Hematopoietic multipotent progenitor cell treated with erythropoietin and hydrocortisone succinate and interleukin-3 and kit ligand, for 6 days (in vitro differentiated cells): ENCODE measurements at regions not wholly inside any gene's neighbourhood (a gene's known extent, or its start where the extent isn't known, plus 50 kb on each side); places are given as distances from the start of the nearest gene placed in this dataset.

Source experiments
- DNase-seq: peaks from one replicate; pipeline ENCODE4 v3.0.0-alpha.2; 2015

DNA sequence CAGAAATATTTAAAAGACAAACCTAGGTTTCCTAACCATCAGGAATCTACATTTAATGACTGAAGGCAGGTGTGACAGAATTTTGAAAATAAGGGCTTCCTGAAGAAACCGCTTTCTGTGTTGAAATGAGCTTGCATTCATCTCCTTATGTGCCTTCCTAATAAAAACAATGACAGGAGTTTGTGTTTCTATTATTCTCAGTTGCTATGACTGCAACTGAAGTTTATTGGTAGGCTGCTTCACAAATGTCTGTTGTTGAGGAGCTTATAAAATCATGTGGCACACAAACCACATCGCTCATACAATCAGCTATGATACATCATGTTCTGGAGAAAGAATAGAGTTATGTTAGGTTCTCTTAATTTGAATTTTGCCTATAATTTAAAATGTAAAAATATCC, 362.7 kb upstream of the SLC8A1 start:
- DNase-seq, result no peak

DNA sequence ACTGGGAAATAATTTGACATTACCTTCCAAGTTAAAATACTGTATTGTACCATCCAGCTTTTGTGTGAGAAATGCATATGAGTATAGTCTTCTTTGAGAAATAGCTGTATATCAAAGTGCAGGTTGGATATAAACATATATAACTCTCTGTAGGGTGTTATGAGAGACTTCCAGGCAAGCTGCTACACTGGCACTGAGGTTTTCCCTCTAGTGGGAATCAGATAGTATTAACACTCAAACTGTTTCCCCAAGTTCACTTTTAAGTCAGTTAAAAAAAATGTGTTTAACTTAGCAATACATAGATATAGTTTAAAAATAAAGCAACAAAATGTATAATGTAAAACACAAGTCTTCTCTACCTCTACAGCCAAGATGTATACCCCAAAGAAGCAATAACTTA, 368.4 kb upstream of the SLC8A1 start:
- no peak for DNase-seq

DNA sequence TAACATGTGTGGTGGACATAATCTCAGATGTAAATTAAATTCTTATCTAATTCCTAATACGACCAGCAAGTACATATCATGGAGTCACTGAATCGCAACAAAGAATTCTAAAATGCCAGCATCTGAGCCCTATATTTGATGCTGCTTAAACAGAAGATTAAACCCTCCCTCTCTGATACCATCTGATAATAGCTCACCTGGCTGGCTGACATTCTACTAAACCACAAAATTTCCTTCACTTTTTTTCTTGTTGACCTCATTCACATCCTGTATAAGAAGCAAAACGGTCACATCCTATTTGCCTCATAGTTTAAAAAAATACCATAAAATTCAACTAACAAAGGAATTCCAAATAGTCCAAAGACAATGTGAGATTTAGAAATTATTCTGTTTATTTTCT, 371.6 kb upstream of the SLC8A1 start:
- DNase-seq, result no peak

DNA sequence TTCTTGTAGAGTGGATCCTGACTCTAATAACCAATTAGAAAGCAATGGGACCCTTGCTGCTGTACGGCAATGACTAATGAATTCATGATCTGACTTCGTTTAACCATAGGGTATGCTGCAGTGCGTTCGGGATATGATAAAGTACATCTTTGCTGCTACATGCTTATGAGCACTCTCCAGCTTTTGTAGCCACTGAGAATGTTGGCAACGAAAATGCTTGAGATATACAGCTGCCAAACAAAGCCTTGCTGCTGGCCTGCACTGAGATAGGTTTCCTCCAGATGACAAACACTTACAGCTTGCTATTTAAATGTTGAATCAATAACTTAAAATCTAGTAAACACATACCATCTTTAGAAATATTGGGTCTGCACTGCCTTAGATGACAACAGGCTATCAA, 372.4 kb upstream of the SLC8A1 start:
- no peak for DNase-seq

DNA sequence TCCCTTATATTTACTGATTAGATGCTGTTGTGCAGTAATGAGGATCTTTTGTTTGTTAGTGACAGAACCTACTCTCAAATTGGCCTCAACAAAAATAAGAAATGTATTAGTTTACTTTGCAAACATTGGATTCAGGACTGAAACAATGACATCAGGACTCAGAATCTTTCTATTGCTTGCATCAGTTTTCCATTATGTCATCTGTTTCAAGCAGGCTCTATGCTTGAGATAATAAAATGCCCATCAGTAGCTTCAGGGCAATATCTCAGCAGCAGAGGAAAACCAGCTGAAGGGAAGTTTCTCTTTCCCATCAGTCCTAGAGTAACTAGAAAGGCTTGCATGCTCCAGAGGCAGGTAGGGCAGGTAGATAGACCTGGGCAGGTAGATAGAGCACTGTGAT, 375.5 kb upstream of the SLC8A1 start:
- DNase-seq, result no peak

DNA sequence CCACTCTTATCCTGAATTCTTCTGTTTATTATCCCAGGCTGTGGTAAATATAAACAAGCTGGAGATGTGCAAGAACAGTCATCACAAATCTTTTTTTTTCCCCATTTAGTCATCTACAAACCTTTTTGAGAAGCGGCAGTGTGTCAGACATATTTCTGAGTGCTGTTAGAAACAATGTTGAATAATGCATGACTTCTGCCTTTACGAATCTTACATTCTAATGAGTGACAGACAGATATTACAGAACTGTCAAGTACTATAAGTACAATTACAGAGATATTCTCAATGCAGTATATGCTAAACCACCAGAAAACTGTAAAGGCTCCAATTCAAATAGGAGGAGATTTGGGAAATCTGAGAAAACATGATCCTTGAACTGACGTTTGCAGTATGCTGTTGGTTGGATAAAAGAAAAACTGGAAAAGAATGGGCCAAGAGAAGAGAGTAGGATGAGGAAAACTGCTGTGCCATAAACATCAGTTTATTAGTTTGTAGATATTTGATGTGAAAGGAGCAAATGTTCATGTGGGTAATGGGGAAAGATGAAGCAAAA, 379.5 kb upstream of the SLC8A1 start:
- DNase-seq, result no peak

DNA sequence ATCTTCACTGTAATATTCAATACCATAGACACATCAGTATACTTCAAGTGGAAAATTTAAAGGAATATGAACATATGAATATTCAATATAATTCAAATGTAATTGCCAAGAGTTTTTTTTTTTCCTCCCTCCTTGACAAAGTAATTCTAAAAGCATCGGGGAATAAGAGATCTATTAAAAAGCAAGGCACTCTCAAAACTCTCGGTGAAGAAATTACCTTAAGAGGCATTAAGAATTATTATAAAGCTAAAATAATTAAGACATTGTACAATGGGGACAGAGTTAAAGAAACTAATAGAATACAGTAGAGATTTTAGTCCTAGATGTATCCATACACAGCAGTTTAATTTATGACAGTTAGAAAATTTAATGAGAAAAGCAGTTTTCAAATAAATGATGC, 390.0 kb upstream of the SLC8A1 start:
- no peak for DNase-seq

DNA sequence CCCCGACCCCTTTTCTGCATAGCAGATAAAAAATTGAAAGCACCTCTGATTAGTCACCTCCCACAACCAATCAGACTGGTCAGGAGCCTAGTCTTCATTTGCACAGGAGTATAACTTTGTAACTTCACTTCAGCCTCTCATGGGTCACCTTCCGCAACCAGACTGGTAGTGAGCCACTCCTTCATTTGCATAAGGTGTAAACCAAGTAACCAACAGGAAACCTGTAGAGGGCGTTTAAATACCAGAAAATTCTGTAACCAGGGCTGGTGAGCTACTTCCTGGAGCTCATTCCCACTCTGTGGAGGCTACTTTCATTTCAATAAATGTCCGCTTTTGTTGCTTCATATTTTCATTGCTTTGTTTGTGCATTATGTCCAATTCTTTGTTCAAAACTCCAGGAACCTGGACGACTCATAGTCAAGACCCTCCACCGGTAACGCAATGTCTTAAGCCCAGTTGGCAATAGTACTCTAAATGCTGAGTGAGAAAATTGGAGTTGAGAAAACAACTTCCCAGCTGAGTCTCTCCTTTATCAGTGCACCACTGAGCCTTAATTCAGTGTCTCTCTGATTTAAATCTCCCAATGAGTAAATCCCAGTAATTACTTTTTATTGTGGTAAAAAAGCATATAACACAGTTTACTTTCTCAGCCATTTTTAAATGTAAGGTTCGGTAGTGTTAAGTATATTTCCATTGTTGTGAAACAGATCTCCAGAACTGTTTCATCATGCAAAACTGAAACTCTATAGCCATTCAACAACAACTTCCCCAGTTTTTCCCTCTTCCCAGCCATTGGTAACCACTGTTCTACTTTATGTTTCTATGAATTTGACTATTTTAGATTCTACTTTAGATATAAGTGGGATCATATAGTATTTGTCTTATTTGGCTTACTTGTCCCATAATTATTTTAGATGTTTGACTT, 392.7 kb upstream of the SLC8A1 start:
- DNase-seq, result no peak

DNA sequence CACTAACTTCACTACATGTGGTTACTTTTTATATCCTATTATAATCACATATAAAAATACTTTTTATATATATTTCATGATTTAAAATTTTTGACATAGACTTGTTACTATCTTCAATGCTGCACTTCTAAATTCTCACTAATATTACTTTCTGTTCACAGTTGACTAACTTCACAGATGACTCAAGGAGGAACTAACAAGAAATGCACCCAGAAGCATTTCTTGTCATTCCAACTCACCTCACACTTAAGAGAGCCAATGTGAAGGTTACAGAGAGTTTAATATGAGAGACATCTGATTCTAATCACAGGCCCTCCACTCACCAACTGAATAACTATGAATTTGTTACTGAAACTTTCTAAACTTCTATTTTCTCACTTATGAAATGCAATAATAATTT, 399.8 kb upstream of the SLC8A1 start:
- DNase-seq, result no peak

DNA sequence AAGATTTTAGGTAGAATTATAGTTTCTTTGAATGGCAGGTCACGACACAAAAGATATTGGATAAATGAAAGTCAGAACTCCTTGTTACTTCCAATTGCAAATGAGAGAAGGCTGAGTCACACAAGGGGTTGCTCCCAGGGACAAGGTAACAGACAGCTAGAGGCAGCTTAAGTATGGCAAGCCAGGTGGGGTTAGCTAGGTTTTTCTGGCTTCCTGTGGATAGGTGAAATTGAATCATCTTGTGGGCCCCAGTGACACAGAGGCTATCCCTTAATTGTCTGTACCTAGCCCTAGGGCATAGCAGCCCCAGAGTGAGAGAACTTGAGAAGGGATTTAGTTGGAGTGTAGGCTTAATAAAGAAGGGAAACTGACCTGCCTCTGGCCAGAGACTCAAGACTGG, 407.7 kb upstream of the SLC8A1 start:
- DNase-seq, result no peak

DNA sequence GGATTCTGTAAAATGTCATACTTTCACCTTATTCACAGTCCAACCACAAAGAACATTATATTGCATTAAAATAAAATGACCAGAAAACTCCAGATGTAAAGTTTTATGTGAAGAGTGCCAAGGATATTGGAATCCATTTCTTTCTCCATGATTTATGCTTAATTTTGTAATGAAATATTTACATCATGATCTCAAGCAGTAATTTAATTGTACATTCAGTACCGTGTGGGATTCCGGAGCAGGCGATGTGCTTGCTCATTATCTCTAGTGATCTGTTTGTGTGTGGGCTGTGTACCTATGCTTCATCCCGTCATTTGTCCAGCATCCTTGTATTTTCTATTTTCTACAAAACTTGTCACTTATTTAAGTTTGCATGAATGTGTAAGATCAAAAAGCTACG, 415.9 kb upstream of the SLC8A1 start:
- DNase-seq, result no peak

DNA sequence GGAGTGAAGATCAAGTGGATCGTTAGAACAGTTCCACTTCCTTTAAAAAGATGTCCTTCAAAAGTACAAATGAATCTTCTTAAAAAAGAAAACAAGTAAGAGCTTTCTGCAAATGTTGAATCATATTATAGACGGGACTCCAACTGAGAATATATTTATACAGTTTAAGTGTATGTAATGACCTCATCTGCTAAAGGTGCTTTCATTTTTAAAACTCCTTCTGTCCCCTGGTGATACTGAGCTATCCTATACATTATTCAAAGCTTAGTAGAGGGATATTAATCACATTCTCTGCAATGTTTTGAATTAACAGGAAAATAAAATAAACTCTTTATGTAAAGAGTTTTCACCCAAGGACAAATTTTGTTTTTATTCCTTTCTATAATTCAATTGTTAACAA, 420.7 kb upstream of the SLC8A1 start:
- no peak for DNase-seq

DNA sequence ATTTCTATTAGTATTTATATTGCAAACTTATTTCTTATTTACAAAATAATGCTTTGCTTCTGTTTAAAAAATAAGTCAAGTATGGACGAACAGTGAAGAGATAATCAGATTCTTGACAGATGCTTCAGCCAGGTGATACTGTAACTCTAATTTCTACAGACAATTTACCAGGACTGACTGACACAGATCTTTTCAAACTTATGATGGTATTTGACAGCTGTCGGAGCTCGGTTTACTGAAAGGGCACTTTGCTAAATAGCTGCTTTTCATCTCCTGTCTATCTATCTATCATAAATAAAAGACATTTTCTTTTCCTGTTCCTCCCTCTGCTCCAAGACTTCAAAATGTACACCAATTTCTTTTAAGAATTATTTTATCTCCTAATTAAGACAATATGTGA, 422.5 kb upstream of the SLC8A1 start:
- DNase-seq, result no peak

DNA sequence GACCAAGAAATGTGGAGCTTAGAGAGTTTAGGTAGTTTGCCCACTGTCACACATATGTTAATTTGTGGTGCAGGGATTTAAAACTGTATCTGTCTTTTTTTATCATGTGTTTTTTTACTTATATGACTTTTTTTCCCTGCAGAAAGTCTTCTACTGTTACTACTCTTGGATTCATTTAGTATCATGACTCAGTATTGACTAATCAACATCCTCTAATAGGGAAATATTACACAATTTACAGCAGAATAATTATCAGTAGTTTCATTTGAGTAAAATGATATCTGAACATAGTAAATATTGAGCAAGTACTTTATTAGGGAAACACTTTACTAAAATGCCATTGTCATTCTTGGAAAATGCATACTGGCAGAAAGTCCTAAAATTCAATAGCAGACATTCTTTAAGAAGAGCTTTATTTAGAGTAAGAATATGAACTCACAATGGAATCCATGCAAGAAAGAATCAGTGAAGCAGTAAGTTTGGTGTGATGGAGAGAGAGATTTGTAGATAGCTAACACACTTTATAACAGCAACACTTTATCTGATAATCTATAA, 425.9 kb upstream of the SLC8A1 start:
- no peak for DNase-seq

DNA sequence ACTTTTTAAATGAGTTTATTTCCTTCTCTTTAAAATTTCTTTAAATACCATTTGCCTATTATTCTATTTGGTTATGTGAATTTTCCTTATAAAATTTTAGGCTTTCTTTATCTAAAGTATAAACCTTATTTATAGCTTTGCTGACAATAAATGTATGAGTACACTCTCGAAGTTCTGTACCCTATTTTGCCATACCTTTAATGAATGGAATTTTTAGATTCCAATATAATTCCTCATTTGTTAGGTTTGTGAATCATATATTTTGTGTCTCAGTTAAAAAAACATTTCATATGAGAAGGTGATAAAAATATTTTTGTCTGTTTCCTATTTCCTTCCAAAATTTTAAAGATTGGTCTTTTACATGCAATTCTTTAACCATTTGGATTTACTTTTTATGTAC, 427.4 kb upstream of the SLC8A1 start:
- DNase-seq, result no peak

DNA sequence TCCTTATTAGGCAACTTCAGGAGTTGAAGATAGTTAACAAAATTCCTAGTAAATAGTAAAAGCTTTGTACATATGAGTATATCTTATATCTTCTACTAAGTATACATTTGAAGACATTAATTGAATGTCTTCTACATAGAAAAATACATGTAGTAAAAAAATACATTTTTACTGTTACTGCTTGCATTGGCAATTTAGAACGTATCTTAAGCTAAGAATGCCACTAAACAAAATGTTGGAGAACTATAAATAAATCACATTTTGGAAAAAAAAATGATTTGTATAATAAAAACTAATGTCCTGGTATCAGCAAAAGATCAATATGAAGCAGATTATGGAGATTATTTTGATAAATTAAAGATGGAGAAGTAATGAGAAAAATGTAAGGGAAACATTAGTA, 434.2 kb upstream of the SLC8A1 start:
- no peak for DNase-seq

DNA sequence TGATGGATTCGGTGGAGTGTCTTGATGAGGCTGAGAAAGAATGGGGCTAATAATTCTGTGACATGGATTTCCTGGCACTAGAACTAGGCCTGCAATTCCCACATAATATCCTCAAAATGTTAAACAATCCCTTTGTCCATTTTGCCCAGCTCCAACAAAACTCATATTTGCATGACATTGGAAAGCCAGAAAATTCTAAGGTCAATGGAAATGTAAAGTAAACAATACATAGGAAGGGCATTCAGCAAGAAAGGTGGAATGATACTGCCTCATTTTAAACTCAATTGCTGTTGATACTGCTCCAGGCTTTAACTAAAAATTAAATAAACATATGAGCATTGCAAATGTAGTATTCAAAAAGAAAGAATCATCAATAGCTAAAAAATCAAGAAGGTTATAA, 434.8 kb upstream of the SLC8A1 start:
- no peak for DNase-seq

DNA sequence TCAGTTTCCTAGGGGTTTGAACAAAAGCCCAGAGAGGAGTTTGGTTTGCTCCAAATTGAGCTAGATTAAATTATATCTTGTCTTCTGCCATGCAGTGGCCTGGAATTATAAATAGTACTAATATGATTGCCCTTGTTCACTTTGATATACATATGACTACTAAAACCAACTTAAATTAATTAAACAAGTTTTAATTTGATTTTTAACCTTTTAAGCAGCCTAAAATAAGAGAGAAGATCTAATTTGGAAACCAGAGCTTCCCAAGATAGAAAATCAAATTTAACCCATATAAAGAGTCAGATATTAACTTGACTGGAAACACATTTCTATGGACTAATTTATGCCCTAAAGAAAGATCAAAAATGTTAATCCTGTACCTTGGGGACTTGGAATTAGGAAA, 444.5 kb upstream of the SLC8A1 start:
- no peak for DNase-seq

DNA sequence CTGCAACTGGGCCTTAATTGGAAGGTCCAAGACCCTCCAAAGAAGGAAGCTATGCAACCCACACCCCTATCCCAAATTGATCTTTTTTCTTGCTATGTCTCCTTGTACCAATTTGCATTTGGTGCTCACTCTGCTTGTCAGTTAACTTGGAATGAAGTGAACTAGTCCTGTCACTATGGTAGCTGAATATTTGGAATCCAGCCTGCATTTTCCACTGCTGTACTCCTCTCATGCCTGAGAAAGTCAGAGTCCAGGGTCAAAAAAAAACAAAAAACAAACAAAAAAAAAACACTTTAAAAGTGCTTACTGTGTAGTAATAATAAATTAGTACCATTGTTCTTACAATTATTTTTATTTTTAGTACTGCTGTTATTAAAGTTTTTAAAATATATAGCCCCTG, 462.8 kb upstream of the SLC8A1 start:
- DNase-seq, result no peak

DNA sequence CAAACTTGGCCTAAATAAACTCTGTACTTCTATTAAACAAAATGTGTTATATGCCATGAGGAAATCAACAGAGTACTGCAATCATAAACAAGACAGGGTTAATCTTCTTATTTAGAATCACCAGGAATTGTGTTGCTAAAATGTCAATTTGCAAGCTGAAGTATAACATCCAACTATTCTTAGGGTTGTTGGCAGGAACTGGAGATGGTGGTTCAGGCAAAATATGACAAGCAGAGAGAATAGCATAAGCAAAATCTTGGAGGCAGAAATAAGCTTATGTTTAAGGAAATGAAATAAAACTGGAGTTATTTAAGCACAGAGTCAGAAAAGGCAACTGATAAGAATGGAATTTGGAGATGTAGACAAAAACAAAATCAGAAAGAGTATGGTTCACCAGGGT, 463.8 kb upstream of the SLC8A1 start:
- no peak for DNase-seq

DNA sequence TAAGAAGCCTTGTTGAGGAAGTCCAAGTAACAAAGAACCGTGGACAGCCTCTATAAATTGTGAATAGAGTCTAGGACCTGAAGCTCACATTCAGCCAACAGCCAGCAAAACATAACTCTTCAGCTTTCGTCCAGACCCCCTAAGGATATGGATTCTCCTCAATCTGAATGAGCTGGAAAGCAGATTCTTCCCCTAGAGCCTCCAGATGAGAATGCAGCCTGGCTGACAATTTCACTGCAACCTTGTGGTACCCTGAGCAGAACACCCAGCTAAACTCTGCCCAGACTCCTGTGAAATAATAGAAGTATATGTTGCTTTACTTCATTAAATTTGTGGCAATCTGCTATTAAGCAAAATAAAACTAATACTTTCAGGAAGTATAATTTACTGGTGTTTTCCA, 483.5 kb upstream of the SLC8A1 start:
- no peak for DNase-seq

DNA sequence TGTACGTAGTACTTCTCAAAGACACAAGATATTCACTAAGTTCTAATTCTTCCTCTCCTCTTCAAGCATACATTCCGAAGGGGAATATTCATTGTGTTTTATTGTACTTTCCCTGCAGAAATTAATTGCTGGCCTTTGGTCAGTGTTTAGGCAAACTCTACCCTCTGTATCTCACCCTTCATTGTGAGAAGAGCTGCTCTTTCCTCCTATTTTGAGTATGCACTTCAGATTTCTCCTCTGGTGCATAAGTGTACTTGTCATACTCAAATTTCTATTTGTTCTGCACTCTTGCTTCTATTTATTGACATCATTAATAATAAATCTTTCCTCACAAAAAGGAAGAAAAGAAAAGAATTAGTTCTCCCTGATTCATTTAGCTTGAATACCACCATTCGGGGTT, 485.4 kb upstream of the SLC8A1 start:
- no peak for DNase-seq

DNA sequence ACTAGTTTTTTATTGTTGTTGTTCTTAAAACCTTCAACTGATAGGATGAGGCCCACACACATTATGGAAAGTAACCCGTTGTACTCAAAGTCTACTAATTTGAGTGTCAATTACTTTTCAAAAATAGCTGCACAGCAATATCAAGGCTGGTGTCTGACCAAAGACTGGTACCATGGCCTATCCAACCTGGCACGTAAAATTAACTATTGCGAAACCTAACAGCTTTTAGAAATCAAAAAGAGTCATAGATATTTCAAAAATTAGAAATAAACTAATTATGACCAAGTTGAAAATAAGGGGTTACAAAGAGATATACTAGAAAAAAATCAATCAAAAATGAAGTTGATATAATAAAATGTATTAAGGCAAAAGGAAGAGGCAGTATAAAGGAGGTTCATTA, 501.5 kb upstream of the SLC8A1 start:
- no peak for DNase-seq

DNA sequence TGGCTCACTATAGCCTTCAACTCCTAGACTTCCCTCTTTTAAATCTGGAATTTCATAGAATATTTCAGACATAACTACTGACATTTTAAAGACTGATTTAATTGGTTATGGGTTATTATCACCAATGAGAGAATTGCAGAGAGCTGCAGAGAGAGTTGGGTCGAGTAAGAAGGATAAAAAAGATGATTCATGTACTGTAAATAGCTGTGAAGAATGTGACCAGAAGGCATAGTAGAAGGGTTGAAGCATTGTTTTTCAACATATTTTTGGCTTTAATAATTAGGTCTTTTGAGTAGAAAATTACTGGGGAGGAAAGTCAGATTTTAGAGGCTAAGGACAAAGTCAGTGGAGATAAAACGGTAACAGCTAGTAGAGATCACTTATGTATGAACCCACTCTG, 503.2 kb upstream of the SLC8A1 start:
- no peak for DNase-seq

DNA sequence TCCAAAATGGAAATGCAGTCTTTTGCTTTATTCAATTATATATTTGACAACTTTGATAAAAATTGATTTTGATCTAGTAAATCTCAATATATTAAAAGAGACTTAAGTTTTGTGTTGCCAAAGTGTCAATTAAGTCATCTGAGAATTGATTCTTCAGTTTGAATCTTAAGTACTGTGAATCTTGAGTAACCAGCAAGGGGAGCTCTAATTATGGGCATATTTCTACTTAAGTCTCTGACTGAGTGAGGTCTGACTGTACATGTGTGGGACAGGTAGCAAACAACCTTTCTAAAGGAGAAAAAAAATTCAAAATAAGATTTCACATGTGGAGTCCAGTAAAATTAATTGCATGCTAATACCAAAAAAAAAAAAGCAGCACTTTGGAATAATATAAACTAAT, 503.7 kb upstream of the SLC8A1 start:
- DNase-seq, result no peak
